H1 (cell line): ENCODE measurements at regions not wholly inside any gene's neighbourhood (a gene's known extent, or its start where the extent isn't known, plus 50 kb on each side); places are given as distances from the start of the nearest gene placed in this dataset.

Experiments used
- PHF8 ChIP-seq: fragments of 200-600 bp; sonication (generic); conservative IDR thresholded peaks from 2 replicates; pipeline ENCODE4 v1.7.1; 2012; ENCODE audit warnings: low read depth, mild to moderate bottlenecking, inconsistent platforms, low read length, moderate library complexity
- RFX5 ChIP-seq: IDR thresholded peaks from 2 replicates; pipeline ENCODE4 v1.6.1; 2011; ENCODE audit warnings: low read depth, low read length, improper control_type of control experiment, borderline replicate concordance
- TF ChIP-seq, protein P1 (sequence below): fragments of 300-600 bp; sonication (generic); IDR thresholded peaks from 2 replicates; pipeline ENCODE4 v1.7.1; 2012; ENCODE audit warnings: low read length, moderate library complexity, mild to moderate bottlenecking, inconsistent platforms; ENCODE audit not compliant: insufficient replicate concordance
- TF ChIP-seq, protein P2 (sequence below): IDR thresholded peaks from 2 replicates; pipeline ENCODE4 v1.6.1; 2011; ENCODE audit warnings: low read depth, mild to moderate bottlenecking, low read length; ENCODE audit not compliant: insufficient read depth

GRCh38 chr6:85126485-85127167, 323.3 kb upstream of the NT5E start (continued):
- TF ChIP-seq, protein P1, sequence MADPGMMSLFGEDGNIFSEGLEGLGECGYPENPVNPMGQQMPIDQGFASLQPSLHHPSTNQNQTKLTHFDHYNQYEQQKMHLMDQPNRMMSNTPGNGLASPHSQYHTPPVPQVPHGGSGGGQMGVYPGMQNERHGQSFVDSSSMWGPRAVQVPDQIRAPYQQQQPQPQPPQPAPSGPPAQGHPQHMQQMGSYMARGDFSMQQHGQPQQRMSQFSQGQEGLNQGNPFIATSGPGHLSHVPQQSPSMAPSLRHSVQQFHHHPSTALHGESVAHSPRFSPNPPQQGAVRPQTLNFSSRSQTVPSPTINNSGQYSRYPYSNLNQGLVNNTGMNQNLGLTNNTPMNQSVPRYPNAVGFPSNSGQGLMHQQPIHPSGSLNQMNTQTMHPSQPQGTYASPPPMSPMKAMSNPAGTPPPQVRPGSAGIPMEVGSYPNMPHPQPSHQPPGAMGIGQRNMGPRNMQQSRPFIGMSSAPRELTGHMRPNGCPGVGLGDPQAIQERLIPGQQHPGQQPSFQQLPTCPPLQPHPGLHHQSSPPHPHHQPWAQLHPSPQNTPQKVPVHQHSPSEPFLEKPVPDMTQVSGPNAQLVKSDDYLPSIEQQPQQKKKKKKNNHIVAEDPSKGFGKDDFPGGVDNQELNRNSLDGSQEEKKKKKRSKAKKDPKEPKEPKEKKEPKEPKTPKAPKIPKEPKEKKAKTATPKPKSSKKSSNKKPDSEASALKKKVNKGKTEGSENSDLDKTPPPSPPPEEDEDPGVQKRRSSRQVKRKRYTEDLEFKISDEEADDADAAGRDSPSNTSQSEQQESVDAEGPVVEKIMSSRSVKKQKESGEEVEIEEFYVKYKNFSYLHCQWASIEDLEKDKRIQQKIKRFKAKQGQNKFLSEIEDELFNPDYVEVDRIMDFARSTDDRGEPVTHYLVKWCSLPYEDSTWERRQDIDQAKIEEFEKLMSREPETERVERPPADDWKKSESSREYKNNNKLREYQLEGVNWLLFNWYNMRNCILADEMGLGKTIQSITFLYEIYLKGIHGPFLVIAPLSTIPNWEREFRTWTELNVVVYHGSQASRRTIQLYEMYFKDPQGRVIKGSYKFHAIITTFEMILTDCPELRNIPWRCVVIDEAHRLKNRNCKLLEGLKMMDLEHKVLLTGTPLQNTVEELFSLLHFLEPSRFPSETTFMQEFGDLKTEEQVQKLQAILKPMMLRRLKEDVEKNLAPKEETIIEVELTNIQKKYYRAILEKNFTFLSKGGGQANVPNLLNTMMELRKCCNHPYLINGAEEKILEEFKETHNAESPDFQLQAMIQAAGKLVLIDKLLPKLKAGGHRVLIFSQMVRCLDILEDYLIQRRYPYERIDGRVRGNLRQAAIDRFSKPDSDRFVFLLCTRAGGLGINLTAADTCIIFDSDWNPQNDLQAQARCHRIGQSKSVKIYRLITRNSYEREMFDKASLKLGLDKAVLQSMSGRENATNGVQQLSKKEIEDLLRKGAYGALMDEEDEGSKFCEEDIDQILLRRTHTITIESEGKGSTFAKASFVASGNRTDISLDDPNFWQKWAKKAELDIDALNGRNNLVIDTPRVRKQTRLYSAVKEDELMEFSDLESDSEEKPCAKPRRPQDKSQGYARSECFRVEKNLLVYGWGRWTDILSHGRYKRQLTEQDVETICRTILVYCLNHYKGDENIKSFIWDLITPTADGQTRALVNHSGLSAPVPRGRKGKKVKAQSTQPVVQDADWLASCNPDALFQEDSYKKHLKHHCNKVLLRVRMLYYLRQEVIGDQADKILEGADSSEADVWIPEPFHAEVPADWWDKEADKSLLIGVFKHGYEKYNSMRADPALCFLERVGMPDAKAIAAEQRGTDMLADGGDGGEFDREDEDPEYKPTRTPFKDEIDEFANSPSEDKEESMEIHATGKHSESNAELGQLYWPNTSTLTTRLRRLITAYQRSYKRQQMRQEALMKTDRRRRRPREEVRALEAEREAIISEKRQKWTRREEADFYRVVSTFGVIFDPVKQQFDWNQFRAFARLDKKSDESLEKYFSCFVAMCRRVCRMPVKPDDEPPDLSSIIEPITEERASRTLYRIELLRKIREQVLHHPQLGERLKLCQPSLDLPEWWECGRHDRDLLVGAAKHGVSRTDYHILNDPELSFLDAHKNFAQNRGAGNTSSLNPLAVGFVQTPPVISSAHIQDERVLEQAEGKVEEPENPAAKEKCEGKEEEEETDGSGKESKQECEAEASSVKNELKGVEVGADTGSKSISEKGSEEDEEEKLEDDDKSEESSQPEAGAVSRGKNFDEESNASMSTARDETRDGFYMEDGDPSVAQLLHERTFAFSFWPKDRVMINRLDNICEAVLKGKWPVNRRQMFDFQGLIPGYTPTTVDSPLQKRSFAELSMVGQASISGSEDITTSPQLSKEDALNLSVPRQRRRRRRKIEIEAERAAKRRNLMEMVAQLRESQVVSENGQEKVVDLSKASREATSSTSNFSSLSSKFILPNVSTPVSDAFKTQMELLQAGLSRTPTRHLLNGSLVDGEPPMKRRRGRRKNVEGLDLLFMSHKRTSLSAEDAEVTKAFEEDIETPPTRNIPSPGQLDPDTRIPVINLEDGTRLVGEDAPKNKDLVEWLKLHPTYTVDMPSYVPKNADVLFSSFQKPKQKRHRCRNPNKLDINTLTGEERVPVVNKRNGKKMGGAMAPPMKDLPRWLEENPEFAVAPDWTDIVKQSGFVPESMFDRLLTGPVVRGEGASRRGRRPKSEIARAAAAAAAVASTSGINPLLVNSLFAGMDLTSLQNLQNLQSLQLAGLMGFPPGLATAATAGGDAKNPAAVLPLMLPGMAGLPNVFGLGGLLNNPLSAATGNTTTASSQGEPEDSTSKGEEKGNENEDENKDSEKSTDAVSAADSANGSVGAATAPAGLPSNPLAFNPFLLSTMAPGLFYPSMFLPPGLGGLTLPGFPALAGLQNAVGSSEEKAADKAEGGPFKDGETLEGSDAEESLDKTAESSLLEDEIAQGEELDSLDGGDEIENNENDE: no peak
- TF ChIP-seq, protein P2, sequence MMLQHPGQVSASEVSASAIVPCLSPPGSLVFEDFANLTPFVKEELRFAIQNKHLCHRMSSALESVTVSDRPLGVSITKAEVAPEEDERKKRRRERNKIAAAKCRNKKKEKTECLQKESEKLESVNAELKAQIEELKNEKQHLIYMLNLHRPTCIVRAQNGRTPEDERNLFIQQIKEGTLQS: no peak
- TF ChIP-seq PHF8 (no peak), RFX5 (no peak)
